22Rv1 (cell line): ENCODE measurements at regions not wholly inside any gene's neighbourhood (a gene's known extent, or its start where the extent isn't known, plus 50 kb on each side); places are given as distances from the start of the nearest gene placed in this dataset.

Experiments
- ZFX ChIP-seq: fragments of 450-650 bp; IDR thresholded peaks from 2 replicates; pipeline ENCODE4 v1.6.1; 2017; ENCODE audit warnings: antibody characterized with exemption, borderline replicate concordance
- TF ChIP-seq, protein P1 (sequence below): fragments of 450-650 bp; IDR thresholded peaks from 2 replicates; pipeline ENCODE4 v1.5.1; 2017; ENCODE audit warnings: mild to moderate bottlenecking

DNA sequence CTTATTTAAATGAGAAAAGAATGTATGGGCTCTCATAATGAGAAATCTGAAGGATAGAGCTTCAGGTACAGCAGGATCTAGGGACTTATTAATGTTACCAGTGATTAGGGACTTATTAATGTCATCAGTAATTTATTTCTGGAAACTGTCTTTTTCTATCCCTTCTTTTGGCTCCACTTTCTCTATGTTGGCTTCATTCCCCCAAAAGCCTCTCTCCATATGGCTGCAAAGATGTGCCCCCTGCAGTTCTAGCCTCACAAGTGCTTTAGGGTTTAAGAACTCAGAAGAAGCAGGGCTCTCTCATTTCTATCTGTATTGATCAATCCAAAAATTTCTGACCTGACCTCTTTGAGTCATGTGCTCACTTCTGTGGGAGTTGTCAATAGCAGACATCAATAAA, 480.9 kb downstream of the TXNL1 start:
- TF ChIP-seq, protein P1, sequence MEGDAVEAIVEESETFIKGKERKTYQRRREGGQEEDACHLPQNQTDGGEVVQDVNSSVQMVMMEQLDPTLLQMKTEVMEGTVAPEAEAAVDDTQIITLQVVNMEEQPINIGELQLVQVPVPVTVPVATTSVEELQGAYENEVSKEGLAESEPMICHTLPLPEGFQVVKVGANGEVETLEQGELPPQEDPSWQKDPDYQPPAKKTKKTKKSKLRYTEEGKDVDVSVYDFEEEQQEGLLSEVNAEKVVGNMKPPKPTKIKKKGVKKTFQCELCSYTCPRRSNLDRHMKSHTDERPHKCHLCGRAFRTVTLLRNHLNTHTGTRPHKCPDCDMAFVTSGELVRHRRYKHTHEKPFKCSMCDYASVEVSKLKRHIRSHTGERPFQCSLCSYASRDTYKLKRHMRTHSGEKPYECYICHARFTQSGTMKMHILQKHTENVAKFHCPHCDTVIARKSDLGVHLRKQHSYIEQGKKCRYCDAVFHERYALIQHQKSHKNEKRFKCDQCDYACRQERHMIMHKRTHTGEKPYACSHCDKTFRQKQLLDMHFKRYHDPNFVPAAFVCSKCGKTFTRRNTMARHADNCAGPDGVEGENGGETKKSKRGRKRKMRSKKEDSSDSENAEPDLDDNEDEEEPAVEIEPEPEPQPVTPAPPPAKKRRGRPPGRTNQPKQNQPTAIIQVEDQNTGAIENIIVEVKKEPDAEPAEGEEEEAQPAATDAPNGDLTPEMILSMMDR = no peak
- TF ChIP-seq ZFX = no peak
